NB4 (cell line): ENCODE measurements at regions not wholly inside any gene's neighbourhood (a gene's known extent, or its start where the extent isn't known, plus 50 kb on each side); places are given as distances from the start of the nearest gene placed in this dataset.
"Not testable (repeated sequence)": the region's sequence is repeated elsewhere in the genome, so short reads cannot be mapped to it uniquely, and the experiment has no call there.

ENCODE experiments used
- DNase-seq: peaks from one replicate; pipeline ENCODE4 v3.0.0; 2010; ENCODE audit warnings: low read depth
- H3K4me3 ChIP-seq: one replicate; pipeline ENCODE4 v1.5.1; 2011; ENCODE audit warnings: mild to moderate bottlenecking, low read depth, low read length, moderate library complexity
- CTCF ChIP-seq: IDR thresholded peaks from one replicate; pipeline ENCODE4 v1.5.1; 2012; ENCODE audit warnings: low read depth, low read length
- MYC ChIP-seq: IDR thresholded peaks from 2 replicates; pipeline ENCODE4 v1.6.1; 2011; ENCODE audit warnings: low read depth, low read length
- POLR2A ChIP-seq: IDR thresholded peaks from 2 replicates; pipeline ENCODE4 v1.6.1; 2011; ENCODE audit warnings: mild to moderate bottlenecking; ENCODE audit not compliant: insufficient read length; ENCODE audit errors: extremely low read depth
- TF ChIP-seq, protein P1 (sequence below): IDR thresholded peaks from 2 replicates; pipeline ENCODE4 v1.6.1; 2011; ENCODE audit warnings: low read depth, low read length

DNA sequence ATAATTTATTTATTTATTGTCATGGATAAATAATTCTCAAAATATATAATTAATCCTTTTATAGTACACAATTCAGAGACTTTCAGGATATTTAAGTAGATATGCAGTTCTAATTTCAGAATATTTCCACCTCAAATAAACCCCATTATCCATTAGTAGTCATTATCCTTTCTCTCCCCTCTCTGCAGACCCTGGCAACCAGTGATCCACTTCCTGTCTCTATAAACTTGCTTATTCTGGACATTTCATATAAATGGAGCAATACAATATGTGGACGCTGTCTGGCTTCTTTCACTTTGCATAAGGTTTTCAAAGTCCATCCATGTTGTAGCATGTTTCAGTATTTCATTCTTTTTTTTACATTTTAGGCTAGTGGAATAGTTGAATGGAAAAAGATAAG is 230.2 kb downstream of the FZD1 start:
- H3K4me3 ChIP-seq, result no peak overlapping the region
- no peak for DNase-seq
- TF ChIP-seq MYC, result no peak
- TF ChIP-seq CTCF, result no peak
- TF ChIP-seq, protein P1, sequence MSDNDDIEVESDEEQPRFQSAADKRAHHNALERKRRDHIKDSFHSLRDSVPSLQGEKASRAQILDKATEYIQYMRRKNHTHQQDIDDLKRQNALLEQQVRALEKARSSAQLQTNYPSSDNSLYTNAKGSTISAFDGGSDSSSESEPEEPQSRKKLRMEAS, result no peak
- TF ChIP-seq POLR2A, result no peak

GRCh38 chr7:91496251-91496820 is 232.1 kb downstream of the FZD1 start:
- peak; percentile 49 for DNase-seq
- TF ChIP-seq, protein P1, result no peak
- TF ChIP-seq CTCF, result no peak
- TF ChIP-seq MYC, result no peak
- TF ChIP-seq POLR2A, result no peak

GRCh38 chr7:91497277-91497676 is 233.0 kb downstream of the FZD1 start:
- not testable (repeated sequence) for DNase-seq, H3K4me3 ChIP-seq

More at GRCh38 chr7:91496251-91496820, 232.1 kb downstream of the FZD1 start:
- no peak overlapping the region for H3K4me3 ChIP-seq

DNA sequence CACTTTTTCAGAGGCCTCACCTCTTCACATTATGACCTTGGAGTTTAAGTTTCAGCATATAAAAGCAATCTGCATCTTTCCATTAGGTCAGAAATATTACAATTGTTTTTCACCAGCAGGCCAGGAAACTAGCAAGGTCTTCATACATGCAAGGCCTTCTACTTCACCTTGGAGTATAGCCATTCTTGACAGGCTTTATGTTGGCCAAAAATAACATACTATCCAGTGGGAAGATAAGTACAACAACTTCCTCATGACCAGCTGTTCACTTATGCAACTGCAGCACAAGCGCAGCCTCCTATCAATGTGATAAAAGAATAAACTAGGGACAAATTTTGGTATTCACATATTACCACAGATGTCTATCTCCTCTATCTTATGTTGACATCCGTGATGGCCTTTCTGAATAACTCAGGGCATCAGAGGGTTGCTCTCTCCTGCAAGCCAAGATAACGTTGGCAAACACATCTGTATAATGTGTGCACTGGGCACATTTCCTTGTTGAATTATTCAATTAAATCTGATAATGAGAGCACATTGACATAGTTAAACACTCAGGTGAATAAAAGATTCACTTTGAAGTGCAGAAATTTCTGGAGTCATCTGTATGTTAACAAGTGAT is 239.8 kb downstream of the FZD1 start:
- no peak for DNase-seq
- TF ChIP-seq, protein P1, result no peak
- TF ChIP-seq CTCF, result no peak
- no peak for TF ChIP-seq MYC
- no peak for TF ChIP-seq POLR2A
- H3K4me3 ChIP-seq, result no peak overlapping the region

- no peak for DNase-seq
- no peak for TF ChIP-seq MYC
- TF ChIP-seq POLR2A, result no peak
- TF ChIP-seq, protein P1, result no peak
- no peak for TF ChIP-seq CTCF
- H3K4me3 ChIP-seq, result no peak overlapping the region
Measured at GRCh38 chr7:91504919-91505318, 240.7 kb downstream of the FZD1 start.

GRCh38 chr7:91506966-91507365 is 242.7 kb downstream of the FZD1 start:
- DNase-seq, H3K4me3 ChIP-seq: not testable (repeated sequence)

DNA sequence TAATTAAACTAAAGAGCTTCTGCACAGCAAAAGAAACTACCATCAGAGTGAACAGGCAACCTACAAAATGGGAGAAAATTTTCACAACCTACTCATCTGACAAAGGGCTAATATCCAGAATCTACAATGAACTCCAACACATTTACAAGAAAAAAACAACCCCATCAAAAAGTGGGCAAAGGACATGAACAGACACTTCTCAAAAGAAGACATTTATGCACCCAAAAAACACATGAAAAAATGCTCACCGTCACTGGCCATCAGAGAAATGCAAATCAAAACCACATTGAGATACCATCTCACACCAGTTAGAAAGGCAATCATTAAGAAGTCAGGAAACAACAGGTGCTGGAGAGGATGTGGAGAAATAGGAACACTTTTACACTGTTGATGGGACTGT is 247.6 kb downstream of the FZD1 start:
- not testable (repeated sequence) for DNase-seq, H3K4me3 ChIP-seq

DNA sequence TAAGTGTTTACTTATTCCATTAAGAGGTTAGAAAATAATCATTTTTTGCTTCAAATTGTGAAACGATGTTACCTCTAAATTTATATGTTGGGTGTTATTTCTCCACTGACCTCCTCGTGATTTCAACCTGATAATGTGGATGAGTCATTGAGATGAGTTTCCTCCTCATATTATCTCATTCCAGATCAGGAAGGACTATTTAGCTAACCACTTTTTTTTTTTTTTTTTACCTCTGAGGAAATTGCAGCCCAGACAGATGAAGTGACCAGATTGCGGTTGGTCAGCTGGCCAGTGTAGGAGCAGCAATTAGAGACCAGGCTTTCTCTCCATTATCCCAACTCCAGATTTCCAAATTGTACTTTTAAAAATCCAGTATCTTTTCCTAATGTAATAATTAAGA is 248.7 kb downstream of the FZD1 start:
- no peak for DNase-seq
- H3K4me3 ChIP-seq, result no peak overlapping the region
- no peak for TF ChIP-seq MYC
- TF ChIP-seq POLR2A, result no peak
- TF ChIP-seq, protein P1, result no peak
- TF ChIP-seq CTCF, result no peak
